ENCODE measurements at regions not wholly inside any gene's neighbourhood (a gene's known extent, or its start where the extent isn't known, plus 50 kb on each side); places are given as distances from the start of the nearest gene placed in this dataset.

GRCh38 chr6:18976091-18976490, 588.9 kb downstream of the RNF144B start:
- H3K4me3 ChIP-seq: no peak overlapping the region
- no peaks in the 10 kb centered on the region for H3K27me3 ChIP-seq
- H3K9me3 ChIP-seq: no peaks in the 10 kb centered on the region
- no peak for DNase-seq
- no peak overlapping the region for H3K27ac ChIP-seq
- no peak for TF ChIP-seq CTCF (IDR thresholded peaks at IDR 0.05)
- intact Hi-C loops (cut with DNase I; ENCODE audit: low total_unique reads): no loop called here
- no peaks in the 10 kb centered on the region for H3K36me3 ChIP-seq
- H3K4me1 ChIP-seq: peaks cover 0 to 18% (median 0%) of the 10 kb centered on the region in 4 donors

GRCh38 chr6:18976966-18977365, 589.8 kb downstream of the RNF144B start:
- H3K36me3 ChIP-seq: no peaks in the 10 kb centered on the region
- intact Hi-C loops (cut with DNase I; ENCODE audit: low total_unique reads): no loop called here
- TF ChIP-seq CTCF (IDR thresholded peaks at IDR 0.05): no peak
- no peak for DNase-seq
- no peak overlapping the region for H3K27ac ChIP-seq
- no peaks in the 10 kb centered on the region for H3K9me3 ChIP-seq
- no peaks in the 10 kb centered on the region for H3K27me3 ChIP-seq
- peaks cover 0 to 21% (median 0%) of the 10 kb centered on the region in 4 donors for H3K4me1 ChIP-seq
- no peak overlapping the region for H3K4me3 ChIP-seq

GRCh38 chr6:18978337-18979128, 591.4 kb downstream of the RNF144B start:
- no peak for TF ChIP-seq CTCF (IDR thresholded peaks at IDR 0.05)
- peaks cover 0 to 28% (median 3%) of the 10 kb centered on the region in 4 donors for H3K4me1 ChIP-seq
- no peaks in the 10 kb centered on the region for H3K36me3 ChIP-seq
- intact Hi-C loops (cut with DNase I; ENCODE audit: low total_unique reads): no loop called here
- H3K27ac ChIP-seq: no peak overlapping the region
- H3K9me3 ChIP-seq: no peaks in the 10 kb centered on the region
- DNase-seq: no peak
- no peak overlapping the region for H3K4me3 ChIP-seq
- no peaks in the 10 kb centered on the region for H3K27me3 ChIP-seq

GRCh38 chr6:18985061-18985460, 597.9 kb downstream of the RNF144B start:
- no peak for DNase-seq
- Histone ChIP-seq H3K9me3 (no peaks in the 10 kb centered on the region), H3K4me3 (no peak overlapping the region), H3K4me1 (peaks cover 0 to 17% (median 5%) of the 10 kb centered on the region in 4 donors), H3K27ac (no peak overlapping the region), H3K27me3 (no peaks in the 10 kb centered on the region), H3K36me3 (no peaks in the 10 kb centered on the region)
- intact Hi-C loops (cut with DNase I; ENCODE audit: low total_unique reads): no loop called here
- no peak for TF ChIP-seq CTCF (IDR thresholded peaks at IDR 0.05)

GRCh38 chr6:18985996-18986395, 598.8 kb downstream of the RNF144B start:
- no peak for DNase-seq
- H3K4me3 ChIP-seq: no peak overlapping the region
- intact Hi-C loops (cut with DNase I; ENCODE audit: low total_unique reads): no loop called here
- no peak for TF ChIP-seq CTCF (IDR thresholded peaks at IDR 0.05)
- no peaks in the 10 kb centered on the region for H3K36me3 ChIP-seq
- no peaks in the 10 kb centered on the region for H3K27me3 ChIP-seq
- peaks cover 0 to 17% (median 5%) of the 10 kb centered on the region in 4 donors for H3K4me1 ChIP-seq
- no peaks in the 10 kb centered on the region for H3K9me3 ChIP-seq
- H3K27ac ChIP-seq: no peak overlapping the region

All from tibial artery (tissue), 4 donors.